ENCODE measurements at regions not wholly inside any gene's neighbourhood (a gene's known extent, or its start where the extent isn't known, plus 50 kb on each side); places are given as distances from the start of the nearest gene placed in this dataset.

DNA sequence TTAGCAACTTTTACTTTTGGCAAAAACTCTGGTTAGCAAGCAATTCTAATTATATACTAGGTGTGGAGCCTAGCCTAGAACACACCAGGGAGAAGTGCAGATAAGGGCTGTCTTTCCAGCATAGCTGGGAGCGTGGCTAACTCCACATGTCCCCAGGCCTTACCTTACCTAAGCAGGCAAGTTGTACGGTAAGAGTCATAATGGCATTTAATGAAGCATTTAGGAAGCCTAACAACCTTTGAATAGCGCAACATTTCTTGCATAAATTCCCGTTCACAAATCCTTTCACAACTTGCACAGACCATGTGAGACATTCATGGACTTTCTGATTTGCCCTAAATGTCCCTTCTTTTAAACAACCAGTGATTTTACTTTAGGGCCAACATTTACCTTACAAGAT lies 917.4 kb upstream of the ACO1 start:
- no peaks in the 10 kb centered on the region for H3K36me3 ChIP-seq (ENCODE audit: control insufficient read depth in 2 of 2, insufficient read depth in 2 of 2, low read length in 1 of 2)
- H3K9ac ChIP-seq (ENCODE audit: control insufficient read depth, insufficient read depth, low read length): no peak overlapping the region
- H2AFZ ChIP-seq (ENCODE audit: control insufficient read depth, low read depth, low read length): no peak overlapping the region
- H4K20me1 ChIP-seq (ENCODE audit: control insufficient read depth, insufficient read depth): no peaks in the 10 kb centered on the region
- intact Hi-C loops (cut with micrococcal nuclease; ENCODE audit: unreplicated experiment): no loop called here
- CTCF ChIA-PET: interaction anchor here (0.5 kb wide), 1 partner anchor 23 kb away, joined by 4 read pairs; no protein-coding TSS in a partner anchor
- 41% methylated on average over 4 of the region's 4 CpGs for WGBS (ENCODE audit: insufficient coverage, insufficient replicate concordance, low lambda C conversion rate, missing lambda C conversion rate)
- no peak for ATAC-seq
- SMC1A ChIA-PET (ENCODE audit: uncharacterized antibody, unreplicated experiment): no interaction called here
- in situ Hi-C loops (cut with MboI): no loop called here
- no TSS peak for BruUV-seq (replicated peaks)
- POLR2A ChIA-PET: no interaction called here
- no peaks in the 10 kb centered on the region for H3K79me2 ChIP-seq (ENCODE audit: control insufficient read depth, insufficient read depth, low read length)
- FAIRE-seq: no peak
- no peaks in the 10 kb centered on the region for H3K9me3 ChIP-seq (replicated peaks; ENCODE audit: control insufficient read depth, insufficient read depth, low read length)
- H3K4me3 ChIP-seq: no peak overlapping the region
- H3K4me2 ChIP-seq (ENCODE audit: control insufficient read depth, insufficient read depth): no peak overlapping the region
- no peak overlapping the region for H3K27ac ChIP-seq (ENCODE audit: control insufficient read depth, insufficient read depth)
- no peaks in the 10 kb centered on the region for H3K4me1 ChIP-seq (ENCODE audit: control insufficient read depth, insufficient read depth, low read length)
- RAD21 ChIA-PET (ENCODE audit: unreplicated experiment): no interaction called here
- DNase-seq (ENCODE audit: low read depth, low spot score): no peak
- H3K27me3 ChIP-seq (replicated peaks in 1 of 2; ENCODE audit: control insufficient read depth in 2 of 2, insufficient read depth in 2 of 2, low read length in 1 of 2): no peaks in the 10 kb centered on the region
- TF ChIP-seq, protein P1, sequence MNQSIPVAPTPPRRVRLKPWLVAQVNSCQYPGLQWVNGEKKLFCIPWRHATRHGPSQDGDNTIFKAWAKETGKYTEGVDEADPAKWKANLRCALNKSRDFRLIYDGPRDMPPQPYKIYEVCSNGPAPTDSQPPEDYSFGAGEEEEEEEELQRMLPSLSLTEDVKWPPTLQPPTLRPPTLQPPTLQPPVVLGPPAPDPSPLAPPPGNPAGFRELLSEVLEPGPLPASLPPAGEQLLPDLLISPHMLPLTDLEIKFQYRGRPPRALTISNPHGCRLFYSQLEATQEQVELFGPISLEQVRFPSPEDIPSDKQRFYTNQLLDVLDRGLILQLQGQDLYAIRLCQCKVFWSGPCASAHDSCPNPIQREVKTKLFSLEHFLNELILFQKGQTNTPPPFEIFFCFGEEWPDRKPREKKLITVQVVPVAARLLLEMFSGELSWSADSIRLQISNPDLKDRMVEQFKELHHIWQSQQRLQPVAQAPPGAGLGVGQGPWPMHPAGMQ (IDR thresholded peaks at IDR 0.05; ENCODE audit: borderline replicate concordance): no peak
- no peak for TF ChIP-seq DPF2 (IDR thresholded peaks at IDR 0.05)
- TF ChIP-seq ZNF207 (IDR thresholded peaks at IDR 0.05; ENCODE audit: borderline replicate concordance): no peak
- TF ChIP-seq MYC (IDR thresholded peaks at IDR 0.05; ENCODE audit: insufficient read depth, insufficient read length, insufficient replicate concordance, low read length, severe bottlenecking): no peak
- TF ChIP-seq, protein P2, sequence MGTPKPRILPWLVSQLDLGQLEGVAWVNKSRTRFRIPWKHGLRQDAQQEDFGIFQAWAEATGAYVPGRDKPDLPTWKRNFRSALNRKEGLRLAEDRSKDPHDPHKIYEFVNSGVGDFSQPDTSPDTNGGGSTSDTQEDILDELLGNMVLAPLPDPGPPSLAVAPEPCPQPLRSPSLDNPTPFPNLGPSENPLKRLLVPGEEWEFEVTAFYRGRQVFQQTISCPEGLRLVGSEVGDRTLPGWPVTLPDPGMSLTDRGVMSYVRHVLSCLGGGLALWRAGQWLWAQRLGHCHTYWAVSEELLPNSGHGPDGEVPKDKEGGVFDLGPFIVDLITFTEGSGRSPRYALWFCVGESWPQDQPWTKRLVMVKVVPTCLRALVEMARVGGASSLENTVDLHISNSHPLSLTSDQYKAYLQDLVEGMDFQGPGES (IDR thresholded peaks at IDR 0.05): no peak
- no peak for TF ChIP-seq RUNX3 (IDR thresholded peaks at IDR 0.05; ENCODE audit: low read length)
- TF ChIP-seq, protein P3, sequence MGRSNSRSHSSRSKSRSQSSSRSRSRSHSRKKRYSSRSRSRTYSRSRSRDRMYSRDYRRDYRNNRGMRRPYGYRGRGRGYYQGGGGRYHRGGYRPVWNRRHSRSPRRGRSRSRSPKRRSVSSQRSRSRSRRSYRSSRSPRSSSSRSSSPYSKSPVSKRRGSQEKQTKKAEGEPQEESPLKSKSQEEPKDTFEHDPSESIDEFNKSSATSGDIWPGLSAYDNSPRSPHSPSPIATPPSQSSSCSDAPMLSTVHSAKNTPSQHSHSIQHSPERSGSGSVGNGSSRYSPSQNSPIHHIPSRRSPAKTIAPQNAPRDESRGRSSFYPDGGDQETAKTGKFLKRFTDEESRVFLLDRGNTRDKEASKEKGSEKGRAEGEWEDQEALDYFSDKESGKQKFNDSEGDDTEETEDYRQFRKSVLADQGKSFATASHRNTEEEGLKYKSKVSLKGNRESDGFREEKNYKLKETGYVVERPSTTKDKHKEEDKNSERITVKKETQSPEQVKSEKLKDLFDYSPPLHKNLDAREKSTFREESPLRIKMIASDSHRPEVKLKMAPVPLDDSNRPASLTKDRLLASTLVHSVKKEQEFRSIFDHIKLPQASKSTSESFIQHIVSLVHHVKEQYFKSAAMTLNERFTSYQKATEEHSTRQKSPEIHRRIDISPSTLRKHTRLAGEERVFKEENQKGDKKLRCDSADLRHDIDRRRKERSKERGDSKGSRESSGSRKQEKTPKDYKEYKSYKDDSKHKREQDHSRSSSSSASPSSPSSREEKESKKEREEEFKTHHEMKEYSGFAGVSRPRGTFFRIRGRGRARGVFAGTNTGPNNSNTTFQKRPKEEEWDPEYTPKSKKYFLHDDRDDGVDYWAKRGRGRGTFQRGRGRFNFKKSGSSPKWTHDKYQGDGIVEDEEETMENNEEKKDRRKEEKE (IDR thresholded peaks at IDR 0.05): no peak
- TF ChIP-seq NFYA (IDR thresholded peaks at IDR 0.05; ENCODE audit: borderline replicate concordance, low read depth, low read length): no peak
- TF ChIP-seq, protein P4, sequence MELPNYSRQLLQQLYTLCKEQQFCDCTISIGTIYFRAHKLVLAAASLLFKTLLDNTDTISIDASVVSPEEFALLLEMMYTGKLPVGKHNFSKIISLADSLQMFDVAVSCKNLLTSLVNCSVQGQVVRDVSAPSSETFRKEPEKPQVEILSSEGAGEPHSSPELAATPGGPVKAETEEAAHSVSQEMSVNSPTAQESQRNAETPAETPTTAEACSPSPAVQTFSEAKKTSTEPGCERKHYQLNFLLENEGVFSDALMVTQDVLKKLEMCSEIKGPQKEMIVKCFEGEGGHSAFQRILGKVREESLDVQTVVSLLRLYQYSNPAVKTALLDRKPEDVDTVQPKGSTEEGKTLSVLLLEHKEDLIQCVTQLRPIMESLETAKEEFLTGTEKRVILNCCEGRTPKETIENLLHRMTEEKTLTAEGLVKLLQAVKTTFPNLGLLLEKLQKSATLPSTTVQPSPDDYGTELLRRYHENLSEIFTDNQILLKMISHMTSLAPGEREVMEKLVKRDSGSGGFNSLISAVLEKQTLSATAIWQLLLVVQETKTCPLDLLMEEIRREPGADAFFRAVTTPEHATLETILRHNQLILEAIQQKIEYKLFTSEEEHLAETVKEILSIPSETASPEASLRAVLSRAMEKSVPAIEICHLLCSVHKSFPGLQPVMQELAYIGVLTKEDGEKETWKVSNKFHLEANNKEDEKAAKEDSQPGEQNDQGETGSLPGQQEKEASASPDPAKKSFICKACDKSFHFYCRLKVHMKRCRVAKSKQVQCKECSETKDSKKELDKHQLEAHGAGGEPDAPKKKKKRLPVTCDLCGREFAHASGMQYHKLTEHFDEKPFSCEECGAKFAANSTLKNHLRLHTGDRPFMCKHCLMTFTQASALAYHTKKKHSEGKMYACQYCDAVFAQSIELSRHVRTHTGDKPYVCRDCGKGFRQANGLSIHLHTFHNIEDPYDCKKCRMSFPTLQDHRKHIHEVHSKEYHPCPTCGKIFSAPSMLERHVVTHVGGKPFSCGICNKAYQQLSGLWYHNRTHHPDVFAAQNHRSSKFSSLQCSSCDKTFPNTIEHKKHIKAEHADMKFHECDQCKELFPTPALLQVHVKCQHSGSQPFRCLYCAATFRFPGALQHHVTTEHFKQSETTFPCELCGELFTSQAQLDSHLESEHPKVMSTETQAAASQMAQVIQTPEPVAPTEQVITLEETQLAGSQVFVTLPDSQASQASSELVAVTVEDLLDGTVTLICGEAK (IDR thresholded peaks at IDR 0.05; ENCODE audit: borderline replicate concordance): no peak
- no peak for TF ChIP-seq HDGF (IDR thresholded peaks at IDR 0.05)
- TF ChIP-seq, protein P5, sequence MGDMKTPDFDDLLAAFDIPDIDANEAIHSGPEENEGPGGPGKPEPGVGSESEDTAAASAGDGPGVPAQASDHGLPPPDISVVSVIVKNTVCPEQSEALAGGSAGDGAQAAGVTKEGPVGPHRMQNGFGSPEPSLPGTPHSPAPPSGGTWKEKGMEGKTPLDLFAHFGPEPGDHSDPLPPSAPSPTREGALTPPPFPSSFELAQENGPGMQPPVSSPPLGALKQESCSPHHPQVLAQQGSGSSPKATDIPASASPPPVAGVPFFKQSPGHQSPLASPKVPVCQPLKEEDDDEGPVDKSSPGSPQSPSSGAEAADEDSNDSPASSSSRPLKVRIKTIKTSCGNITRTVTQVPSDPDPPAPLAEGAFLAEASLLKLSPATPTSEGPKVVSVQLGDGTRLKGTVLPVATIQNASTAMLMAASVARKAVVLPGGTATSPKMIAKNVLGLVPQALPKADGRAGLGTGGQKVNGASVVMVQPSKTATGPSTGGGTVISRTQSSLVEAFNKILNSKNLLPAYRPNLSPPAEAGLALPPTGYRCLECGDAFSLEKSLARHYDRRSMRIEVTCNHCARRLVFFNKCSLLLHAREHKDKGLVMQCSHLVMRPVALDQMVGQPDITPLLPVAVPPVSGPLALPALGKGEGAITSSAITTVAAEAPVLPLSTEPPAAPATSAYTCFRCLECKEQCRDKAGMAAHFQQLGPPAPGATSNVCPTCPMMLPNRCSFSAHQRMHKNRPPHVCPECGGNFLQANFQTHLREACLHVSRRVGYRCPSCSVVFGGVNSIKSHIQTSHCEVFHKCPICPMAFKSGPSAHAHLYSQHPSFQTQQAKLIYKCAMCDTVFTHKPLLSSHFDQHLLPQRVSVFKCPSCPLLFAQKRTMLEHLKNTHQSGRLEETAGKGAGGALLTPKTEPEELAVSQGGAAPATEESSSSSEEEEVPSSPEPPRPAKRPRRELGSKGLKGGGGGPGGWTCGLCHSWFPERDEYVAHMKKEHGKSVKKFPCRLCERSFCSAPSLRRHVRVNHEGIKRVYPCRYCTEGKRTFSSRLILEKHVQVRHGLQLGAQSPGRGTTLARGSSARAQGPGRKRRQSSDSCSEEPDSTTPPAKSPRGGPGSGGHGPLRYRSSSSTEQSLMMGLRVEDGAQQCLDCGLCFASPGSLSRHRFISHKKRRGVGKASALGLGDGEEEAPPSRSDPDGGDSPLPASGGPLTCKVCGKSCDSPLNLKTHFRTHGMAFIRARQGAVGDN (IDR thresholded peaks at IDR 0.05): no peak
